AG08396 (cell line): ENCODE measurements at regions not wholly inside any gene's neighbourhood (a gene's known extent, or its start where the extent isn't known, plus 50 kb on each side); places are given as distances from the start of the nearest gene placed in this dataset.

Source experiments
- DNase-seq: peaks from one replicate; pipeline ENCODE4 v3.0.0; 2012; ENCODE audit warnings: low spot score, mixed read lengths

DNA sequence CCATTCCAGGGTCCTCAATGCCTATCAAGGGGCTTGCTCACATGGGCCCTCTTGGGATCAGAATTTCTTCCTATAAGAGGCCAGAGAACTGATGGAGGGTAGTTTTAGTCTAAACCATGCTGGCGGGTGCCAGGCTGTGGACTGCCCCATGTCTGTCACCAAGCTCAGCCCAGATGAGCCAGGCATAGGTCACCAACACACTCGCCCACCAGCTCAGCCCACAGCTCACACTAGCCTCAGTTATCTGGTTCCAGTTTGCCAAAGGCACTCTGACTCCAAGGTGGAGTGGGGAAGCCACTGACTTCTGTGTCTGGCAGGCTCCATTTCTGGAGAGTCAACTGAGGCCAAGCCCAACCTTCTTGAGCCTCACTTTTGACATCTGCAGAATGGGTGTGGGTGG, 50.7 kb upstream of the INSYN1 start:
- no peak for DNase-seq

DNA sequence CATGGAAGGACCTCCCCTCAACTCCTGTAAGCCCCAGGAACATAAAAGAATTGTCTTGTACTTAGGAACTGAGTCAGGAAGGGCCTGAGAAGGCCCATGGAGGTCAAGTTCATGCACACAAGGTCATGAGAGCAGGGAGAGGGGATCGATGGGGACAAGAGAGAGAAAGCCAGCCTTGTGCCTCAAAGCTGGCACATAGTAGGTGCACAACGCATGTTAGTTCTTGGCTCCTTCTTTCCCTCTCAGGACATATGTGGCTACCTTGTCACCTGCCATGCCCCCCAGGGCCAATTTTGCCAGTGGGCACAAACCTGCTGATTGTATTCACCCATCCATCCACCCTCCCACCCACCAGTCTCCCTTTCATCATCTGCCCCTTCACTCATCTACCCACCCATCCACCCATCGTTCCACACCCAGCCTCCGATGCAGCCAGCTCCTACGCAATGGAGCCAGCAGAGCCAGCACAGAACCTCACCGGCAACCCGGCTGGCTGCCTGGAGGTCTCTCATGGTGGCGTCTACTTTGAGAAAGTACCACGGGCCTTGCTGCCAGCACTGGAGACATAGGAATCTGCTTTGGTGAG, 52.4 kb upstream of the INSYN1 start:
- no peak for DNase-seq

DNA sequence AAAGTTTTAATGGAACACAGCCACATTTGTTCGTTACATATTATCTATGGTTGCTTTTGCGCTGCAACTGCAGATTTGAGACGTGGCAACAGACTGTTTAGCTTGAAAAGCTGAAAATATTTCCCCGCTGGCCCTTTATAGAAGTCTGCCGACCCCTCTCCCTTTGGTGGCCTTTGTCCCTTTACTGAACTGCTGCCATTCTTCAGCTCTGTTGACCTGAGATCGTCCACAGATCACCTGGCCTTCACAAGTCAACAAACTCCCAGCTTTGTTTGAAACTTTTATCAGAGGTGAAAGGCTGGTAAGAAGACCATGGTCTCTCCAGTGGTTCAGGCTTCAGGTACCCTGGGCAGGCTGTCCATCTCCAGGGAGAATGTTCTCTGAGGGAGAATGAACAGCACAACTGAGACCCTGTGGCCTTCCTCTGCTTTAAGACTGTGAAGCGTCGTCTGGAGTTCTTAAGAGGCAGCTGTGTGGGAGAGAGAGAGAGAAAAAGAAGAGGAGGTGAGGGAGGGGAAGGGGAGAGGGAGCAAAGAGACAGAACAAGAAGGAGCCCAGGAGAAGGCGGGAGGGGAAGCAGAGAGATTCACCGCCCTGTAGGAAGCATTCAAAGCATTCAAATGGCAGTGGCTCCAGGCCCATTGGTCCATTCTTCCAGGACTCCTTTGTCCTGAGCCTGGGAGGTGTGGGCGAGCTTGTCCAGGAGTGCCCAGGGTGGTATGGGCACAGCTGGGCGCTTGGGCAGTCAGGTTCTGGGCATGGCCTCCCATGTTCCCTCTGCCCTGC, 53.7 kb upstream of the INSYN1 start:
- DNase-seq, result no peak

DNA sequence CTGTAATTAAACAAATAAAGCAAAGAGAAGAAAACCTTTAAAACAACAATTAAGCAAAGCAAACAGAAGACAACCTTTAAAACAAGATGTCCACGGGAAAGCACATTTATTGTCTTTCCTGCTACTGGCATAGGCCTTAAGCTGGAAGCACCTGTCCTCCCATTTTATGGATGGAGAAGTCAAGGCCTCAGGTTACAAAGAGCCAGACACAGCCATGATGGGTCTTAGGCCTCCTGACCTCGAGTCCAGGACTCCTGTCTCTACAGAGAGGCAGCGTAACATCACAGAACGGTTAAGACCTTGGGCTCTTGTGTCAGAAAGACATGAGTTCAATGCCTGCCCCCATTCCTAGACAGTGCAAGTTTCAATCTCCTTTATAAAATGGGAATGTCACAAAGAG, 54.7 kb upstream of the INSYN1 start:
- no peak for DNase-seq

DNA sequence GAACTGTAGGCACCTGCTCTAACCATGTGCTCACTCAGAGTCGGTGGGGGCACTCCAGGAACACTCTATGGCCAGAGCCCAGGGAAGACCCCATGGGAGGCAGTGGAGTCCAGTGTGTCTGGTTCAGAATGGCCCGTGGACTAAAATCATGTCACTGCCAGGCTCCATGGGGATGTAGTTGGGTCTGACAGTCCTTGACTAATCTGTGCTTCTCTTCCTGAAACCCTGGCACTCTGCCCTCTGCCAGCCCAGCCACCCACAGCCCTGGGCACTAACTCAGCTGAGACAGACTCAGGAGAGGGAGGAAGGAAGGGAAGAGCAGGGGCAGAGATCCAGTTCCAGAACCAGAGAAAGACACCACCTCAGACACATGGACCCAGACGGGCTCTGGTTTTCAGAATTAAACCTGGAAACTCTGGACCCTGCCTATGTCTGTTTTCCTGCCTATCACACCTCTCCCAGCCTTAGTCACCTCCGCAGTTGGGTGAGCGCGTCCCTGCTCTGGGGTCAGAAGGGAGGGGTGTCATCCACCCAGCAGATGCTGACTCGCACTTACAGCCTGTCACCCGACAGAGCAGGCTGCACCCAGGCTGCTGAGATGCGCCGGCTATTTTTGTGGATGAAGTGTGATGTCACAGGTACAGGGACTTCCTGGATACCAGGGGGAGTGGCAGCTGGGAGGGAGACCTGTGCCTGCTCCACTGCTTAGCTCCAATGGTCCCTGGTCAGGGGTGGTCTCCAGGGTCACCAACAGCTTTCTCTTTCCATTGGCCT, 56.8 kb upstream of the INSYN1 start:
- no peak for DNase-seq

DNA sequence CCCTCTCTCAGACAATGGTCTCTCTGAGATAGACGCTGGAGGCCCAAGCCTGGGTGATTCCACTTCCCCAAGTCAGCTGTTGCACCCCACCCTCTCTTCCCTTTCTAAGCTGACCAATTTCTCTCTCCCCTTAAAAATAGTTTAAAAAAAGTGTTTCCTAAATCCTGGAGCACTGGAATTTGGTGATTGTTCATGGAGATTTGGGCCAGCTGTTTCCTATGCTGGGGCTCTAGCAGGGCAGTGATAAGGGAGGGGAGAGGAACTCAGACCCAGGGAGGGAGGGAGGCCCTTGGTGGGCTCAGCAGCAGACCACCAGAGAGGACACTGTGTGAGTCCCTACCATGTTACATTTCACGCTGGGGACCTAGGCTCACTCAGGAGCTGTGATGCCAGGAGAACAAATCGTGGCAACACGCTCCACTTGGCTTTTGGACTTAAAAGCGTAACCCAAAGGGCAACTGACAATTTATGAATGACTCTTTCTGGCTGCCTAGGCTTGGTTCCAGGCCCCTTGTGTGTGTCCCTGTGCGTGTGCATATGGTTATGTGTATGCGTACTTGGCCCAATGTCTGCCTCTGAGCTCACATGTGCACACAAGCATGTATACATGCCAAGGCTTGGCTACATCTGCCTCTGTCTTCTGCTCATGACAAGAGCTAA, 59.8 kb upstream of the INSYN1 start:
- DNase-seq, result no peak

DNA sequence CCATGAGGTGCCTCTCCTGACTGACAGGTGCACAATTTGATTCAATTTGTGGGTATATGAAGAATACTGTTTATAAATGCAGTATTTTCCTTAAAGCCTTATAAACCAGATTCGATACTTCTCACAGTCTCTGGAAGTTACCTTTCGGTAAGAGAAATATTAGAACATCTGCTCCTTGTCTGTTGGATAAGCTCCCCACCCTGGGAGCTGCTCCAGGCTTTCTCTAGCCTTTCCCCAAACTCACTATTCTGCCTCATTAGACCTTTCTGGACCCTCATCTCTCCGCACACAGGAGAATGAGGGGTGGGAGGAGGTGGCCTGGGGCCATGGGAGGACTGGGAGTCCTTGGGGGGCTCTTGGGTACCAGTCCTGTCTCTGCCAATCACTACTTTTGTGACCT, 59.8 kb upstream of the TBC1D21 start:
- DNase-seq, result no peak

DNA sequence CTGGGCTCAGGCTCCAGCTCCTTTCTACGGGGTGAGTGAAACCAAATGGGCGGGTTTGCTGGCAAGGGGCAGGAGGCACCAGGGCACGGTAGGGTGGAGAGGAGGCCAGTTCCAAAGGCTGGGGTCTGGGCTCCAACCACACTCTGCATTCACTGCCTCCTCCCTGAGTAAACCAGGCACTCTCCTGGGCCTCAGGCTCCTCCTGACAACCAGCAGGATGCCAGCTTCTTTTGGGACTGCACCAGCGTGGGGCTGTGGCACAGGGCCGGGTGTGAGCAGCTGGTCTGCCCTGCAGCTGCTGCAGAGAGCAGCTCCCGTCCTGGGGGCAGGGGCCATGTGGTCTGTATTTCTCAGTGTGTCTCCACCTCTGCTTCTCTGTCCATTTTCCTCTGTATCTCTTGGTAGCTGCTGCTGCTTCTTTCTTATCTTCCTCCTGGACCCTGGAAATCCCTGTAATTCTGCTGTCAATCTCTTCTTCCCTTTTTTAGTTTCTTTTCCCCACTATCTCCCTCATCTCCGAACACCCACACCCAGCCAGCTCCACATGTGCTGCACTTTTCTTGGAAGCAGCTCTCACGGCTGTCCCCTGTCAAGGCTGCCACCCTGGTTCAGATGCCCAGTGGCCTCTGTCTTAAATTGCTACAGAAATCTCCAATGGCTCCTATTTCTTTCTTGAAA, 54.9 kb upstream of the TBC1D21 start:
- no peak for DNase-seq

DNA sequence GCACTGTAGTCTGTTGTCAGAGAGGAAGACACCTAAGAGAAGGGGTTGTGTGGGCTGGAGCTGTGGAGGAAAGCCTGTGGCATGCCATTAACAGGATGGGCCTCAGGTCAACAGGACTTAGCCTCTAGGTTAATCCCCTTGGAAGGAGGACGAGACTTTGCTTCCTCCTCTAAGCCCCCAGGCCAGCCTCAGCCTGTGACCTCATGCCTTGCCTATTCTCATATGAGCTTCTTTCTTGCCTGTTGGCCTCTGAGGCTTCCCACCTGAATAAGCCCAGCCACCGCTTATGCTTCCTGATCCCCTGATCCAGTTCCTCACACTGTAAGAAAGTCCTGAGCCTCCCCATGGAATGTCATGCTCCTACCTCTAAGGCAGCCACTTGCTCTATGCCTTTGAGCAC, 52.2 kb upstream of the TBC1D21 start:
- no peak for DNase-seq

DNA sequence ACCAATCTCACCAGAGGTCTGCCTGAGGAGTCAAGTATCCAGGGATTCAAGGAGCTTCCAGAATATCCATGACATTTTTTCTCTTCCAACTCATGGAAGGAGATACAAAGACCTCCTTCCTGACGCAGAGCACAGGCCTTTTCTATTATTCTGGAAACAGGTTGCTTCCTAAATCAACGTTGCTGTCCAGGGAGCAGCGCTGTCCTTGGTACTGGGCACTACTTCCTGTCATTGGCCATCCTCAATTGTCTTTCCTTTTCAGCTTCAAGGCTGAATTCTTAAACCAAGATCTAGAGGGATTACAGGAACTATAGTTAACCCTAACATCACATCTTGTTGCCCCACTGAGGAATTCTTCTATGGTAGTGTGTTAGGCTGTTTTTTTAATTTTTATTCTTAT, 50.4 kb upstream of the TBC1D21 start:
- peak; percentile 56 for DNase-seq
